ENCODE measurements at regions not wholly inside any gene's neighbourhood (a gene's known extent, or its start where the extent isn't known, plus 50 kb on each side); places are given as distances from the start of the nearest gene placed in this dataset.

DNA sequence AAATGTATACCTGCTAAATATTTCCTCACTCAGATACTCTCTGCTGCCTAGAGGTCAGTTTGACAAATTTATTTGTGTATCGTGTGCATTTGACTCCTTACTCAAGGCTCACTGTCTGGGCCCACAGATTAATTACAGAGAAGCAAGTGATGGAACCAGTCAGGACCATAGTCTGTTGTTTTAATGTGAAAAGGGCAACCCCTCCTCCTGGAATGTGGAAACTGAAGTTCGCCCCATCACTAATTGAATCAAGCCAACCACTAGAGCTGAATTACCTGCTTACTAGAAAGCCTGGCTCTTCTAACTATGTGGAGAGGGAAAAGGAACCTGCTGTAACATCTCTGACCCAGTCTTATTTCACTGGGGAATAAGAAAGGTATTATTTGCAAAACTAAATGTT is 199.9 kb upstream of the KRR1 start:
- TF ChIP-seq TAF1 (IDR thresholded peaks at IDR 0.05; ENCODE audit: borderline replicate concordance, insufficient read depth, low read length) (no peak), POLR2AphosphoS5 (IDR thresholded peaks at IDR 0.05; ENCODE audit: low read depth, low read length) (no peak)
- TF ChIP-seq, protein P1, sequence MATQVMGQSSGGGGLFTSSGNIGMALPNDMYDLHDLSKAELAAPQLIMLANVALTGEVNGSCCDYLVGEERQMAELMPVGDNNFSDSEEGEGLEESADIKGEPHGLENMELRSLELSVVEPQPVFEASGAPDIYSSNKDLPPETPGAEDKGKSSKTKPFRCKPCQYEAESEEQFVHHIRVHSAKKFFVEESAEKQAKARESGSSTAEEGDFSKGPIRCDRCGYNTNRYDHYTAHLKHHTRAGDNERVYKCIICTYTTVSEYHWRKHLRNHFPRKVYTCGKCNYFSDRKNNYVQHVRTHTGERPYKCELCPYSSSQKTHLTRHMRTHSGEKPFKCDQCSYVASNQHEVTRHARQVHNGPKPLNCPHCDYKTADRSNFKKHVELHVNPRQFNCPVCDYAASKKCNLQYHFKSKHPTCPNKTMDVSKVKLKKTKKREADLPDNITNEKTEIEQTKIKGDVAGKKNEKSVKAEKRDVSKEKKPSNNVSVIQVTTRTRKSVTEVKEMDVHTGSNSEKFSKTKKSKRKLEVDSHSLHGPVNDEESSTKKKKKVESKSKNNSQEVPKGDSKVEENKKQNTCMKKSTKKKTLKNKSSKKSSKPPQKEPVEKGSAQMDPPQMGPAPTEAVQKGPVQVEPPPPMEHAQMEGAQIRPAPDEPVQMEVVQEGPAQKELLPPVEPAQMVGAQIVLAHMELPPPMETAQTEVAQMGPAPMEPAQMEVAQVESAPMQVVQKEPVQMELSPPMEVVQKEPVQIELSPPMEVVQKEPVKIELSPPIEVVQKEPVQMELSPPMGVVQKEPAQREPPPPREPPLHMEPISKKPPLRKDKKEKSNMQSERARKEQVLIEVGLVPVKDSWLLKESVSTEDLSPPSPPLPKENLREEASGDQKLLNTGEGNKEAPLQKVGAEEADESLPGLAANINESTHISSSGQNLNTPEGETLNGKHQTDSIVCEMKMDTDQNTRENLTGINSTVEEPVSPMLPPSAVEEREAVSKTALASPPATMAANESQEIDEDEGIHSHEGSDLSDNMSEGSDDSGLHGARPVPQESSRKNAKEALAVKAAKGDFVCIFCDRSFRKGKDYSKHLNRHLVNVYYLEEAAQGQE (IDR thresholded peaks at IDR 0.05; ENCODE audit: insufficient read depth in 1 of 2, low read depth in 2 of 2, low read length in 2 of 2): no peak

Measured in PFSK-1 (cell line).